Gastroesophageal sphincter (tissue), 3 donors: ENCODE measurements at regions not wholly inside any gene's neighbourhood (a gene's known extent, or its start where the extent isn't known, plus 50 kb on each side); places are given as distances from the start of the nearest gene placed in this dataset.

Source experiments
- EP300 ChIP-seq: sonication (generic); formaldehyde crosslinking; IDR thresholded peaks from one replicate; pipeline ENCODE4 v1.6.1; 2017; ENCODE audit warnings: antibody characterized with exemption, mild to moderate bottlenecking
- POLR2A ChIP-seq, 2 donors: fragments of 450-650 bp; IDR thresholded peaks; one replicate each; pipeline ENCODE4 v1.6.1; 2017; ENCODE audit warnings: antibody characterized with exemption in 2 of 2, mild to moderate bottlenecking in 2 of 2, moderate library complexity in 1 of 2
- POLR2AphosphoS5 ChIP-seq: sonication (generic); formaldehyde crosslinking; IDR thresholded peaks from one replicate; pipeline ENCODE4 v1.6.1; 2017; ENCODE audit warnings: antibody characterized with exemption
- TF ChIP-seq, protein P1 (sequence below), 4 experiments: fragments of 200-600 bp in 2 of 4; fragments of 450-650 bp in 2 of 4; sonication (generic) in 1 of 4; IDR thresholded peaks; one replicate each; pipeline ENCODE4 v1.5.1; 2017 to 2019; ENCODE audit warnings: antibody characterized with exemption in 4 of 4, mild to moderate bottlenecking in 2 of 4, moderate library complexity in 2 of 4

DNA sequence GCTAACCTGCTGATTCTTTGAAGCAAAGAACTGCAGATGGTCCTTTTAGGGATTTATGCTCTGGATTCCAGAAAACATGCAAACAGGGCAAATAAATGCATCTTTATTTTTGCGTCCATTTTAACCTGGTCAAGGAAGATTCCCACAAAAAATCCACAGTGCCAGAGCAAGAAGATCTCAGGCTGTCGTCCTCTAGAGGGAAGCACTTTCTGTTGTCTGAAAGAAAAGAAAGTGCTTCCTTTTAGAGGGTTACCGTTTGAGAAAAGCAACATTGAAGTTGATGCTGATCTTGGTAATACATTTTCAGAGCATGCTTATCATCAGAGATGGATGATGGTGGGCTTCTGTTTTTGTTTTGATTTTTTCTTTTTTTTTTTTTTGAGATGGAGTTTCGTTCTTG is 75.5 kb downstream of the DPRX start:
- TF ChIP-seq POLR2AphosphoS5, result no peak
- TF ChIP-seq, protein P1, sequence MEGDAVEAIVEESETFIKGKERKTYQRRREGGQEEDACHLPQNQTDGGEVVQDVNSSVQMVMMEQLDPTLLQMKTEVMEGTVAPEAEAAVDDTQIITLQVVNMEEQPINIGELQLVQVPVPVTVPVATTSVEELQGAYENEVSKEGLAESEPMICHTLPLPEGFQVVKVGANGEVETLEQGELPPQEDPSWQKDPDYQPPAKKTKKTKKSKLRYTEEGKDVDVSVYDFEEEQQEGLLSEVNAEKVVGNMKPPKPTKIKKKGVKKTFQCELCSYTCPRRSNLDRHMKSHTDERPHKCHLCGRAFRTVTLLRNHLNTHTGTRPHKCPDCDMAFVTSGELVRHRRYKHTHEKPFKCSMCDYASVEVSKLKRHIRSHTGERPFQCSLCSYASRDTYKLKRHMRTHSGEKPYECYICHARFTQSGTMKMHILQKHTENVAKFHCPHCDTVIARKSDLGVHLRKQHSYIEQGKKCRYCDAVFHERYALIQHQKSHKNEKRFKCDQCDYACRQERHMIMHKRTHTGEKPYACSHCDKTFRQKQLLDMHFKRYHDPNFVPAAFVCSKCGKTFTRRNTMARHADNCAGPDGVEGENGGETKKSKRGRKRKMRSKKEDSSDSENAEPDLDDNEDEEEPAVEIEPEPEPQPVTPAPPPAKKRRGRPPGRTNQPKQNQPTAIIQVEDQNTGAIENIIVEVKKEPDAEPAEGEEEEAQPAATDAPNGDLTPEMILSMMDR (IDR thresholded peaks at IDR 0.05), result no peak
- no peak for TF ChIP-seq POLR2A (IDR thresholded peaks at IDR 0.05)
- TF ChIP-seq EP300, result no peak
